Neural progenitor cell (in vitro differentiated cells): ENCODE measurements at regions not wholly inside any gene's neighbourhood (a gene's known extent, or its start where the extent isn't known, plus 50 kb on each side); places are given as distances from the start of the nearest gene placed in this dataset.

ENCODE experiments used
- DNase-seq: peaks from one replicate; pipeline ENCODE4 v3.0.0-alpha.2; 2016; ENCODE audit warnings: low spot score
- H2AFZ ChIP-seq: fragments of 200-600 bp; sonication (generic); replicated peaks from 2 replicates; pipeline ENCODE4 v1.6.1; 2016; ENCODE audit warnings: antibody characterized with exemption
- H3F3A ChIP-seq: fragments of 200-600 bp; sonication (generic); 2 replicates; pipeline ENCODE4 v1.6.1; 2016; ENCODE audit warnings: antibody characterized with exemption, low read depth
- H3K27ac ChIP-seq: fragments of 200-600 bp; sonication (generic); 2 replicates; pipeline ENCODE4 v1.5.1; 2016; ENCODE audit warnings: mild to moderate bottlenecking
- H3K27me3 ChIP-seq: fragments of 200-600 bp; sonication (generic); 2 replicates; pipeline ENCODE4 v1.6.1; 2016; ENCODE audit warnings: mild to moderate bottlenecking, moderate library complexity
- H3K36me3 ChIP-seq: fragments of 200-600 bp; sonication (generic); 2 replicates; pipeline ENCODE4 v1.5.1; 2016
- H3K4me1 ChIP-seq: fragments of 200-600 bp; sonication (generic); 2 replicates; pipeline ENCODE4 v1.6.1; 2016; ENCODE audit warnings: mixed run types
- H3K4me2 ChIP-seq: fragments of 200-600 bp; sonication (generic); 2 replicates; pipeline ENCODE4 v1.6.1; 2016
- H3K4me3 ChIP-seq: fragments of 200-600 bp; sonication (generic); 2 replicates; pipeline ENCODE4 v1.5.1; 2016
- H3K79me2 ChIP-seq: fragments of 200-600 bp; sonication (generic); 2 replicates; pipeline ENCODE4 v1.6.1; 2016; ENCODE audit warnings: low read depth
- H3K9ac ChIP-seq: fragments of 200-600 bp; sonication (generic); 2 replicates; pipeline ENCODE4 v1.6.1; 2016
- H3K9me3 ChIP-seq: fragments of 200-600 bp; sonication (generic); 2 replicates; pipeline ENCODE4 v1.5.1; 2016; ENCODE audit warnings: low read depth
- H4K20me1 ChIP-seq: fragments of 200-600 bp; sonication (generic); 2 replicates; pipeline ENCODE4 v1.6.1; 2016; ENCODE audit warnings: low read depth
- H3K27ac Mint-ChIP-seq: 3 replicates; pipeline ENCODE4 v1.8.0; 2021; ENCODE audit warnings: mixed read lengths
- H3K27me3 Mint-ChIP-seq: 2 replicates; pipeline ENCODE4 v1.8.0; 2022; ENCODE audit warnings: low read depth, mild to moderate bottlenecking, inconsistent platforms, moderate library complexity, mixed read lengths; ENCODE audit not compliant: insufficient read depth
- H3K36me3 Mint-ChIP-seq: 3 replicates; pipeline ENCODE4 v1.8.0; 2021; ENCODE audit warnings: mixed read lengths
- H3K4me1 Mint-ChIP-seq: 3 replicates; pipeline ENCODE4 v1.8.0; 2021; ENCODE audit warnings: mixed read lengths
- H3K4me3 Mint-ChIP-seq: 3 replicates; pipeline ENCODE4 v1.8.0; 2021; ENCODE audit warnings: mild to moderate bottlenecking, moderate library complexity, mixed read lengths
- H3K9me3 Mint-ChIP-seq: 3 replicates; pipeline ENCODE4 v1.8.0; 2020; ENCODE audit warnings: mixed read lengths
- CTCF ChIP-seq: fragments of 200-600 bp; sonication (generic); IDR thresholded peaks from 2 replicates; pipeline ENCODE4 v1.5.1; 2017; ENCODE audit warnings: antibody characterized with exemption, mild to moderate bottlenecking
- EZH2 ChIP-seq: fragments of 200-600 bp; sonication (generic); IDR thresholded peaks from 2 replicates; pipeline ENCODE4 v1.6.1; 2017; ENCODE audit warnings: antibody characterized with exemption, mild to moderate bottlenecking, moderate library complexity
- EZH2phosphoT487 ChIP-seq: fragments of 200-600 bp; sonication (generic); IDR thresholded peaks from 2 replicates; pipeline ENCODE4 v1.6.1; 2017; ENCODE audit warnings: antibody characterized with exemption

DNA sequence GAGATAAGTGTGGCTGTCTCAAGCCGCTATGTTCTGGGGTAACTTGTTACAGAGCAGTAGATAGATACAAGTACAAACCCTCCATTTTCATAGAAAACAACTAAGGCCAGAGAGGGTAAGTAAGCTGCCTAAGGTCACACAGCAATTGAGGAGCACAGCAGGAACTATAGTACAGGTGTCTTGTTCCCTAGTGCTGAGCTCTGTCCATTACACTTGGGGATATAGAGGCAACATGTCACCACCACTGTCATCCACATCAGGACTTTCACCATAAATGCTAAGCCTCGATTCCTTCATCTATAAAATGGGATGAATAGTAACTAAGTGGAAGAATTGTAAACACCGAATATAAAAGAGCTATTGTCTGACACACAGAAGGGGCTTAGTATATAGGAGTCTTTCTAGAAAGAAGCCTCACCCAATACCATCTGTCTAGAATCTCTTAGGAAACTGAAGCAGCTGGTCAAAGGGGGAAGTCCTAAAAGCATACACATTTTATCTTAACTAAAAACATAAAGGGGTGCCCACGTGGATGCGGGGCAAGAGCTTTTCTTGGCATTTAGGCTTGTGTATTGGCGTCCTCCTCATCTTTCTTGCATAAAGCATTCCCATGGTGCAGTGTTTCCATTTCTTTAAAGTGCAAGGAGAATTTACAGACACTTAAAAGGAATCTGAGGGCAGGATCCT, 93.8 kb upstream of the ALX4 start:
- Histone ChIP-seq H3K27me3 (no peaks in the 10 kb centered on the region), H3K9ac (no peak overlapping the region), H3K79me2 (no peaks in the 10 kb centered on the region), H3K36me3 (no peaks in the 10 kb centered on the region), H2AFZ (no peak overlapping the region), H3K9me3 (no peaks in the 10 kb centered on the region), H3K4me3 (no peak overlapping the region), H3K4me2 (no peak overlapping the region), H3K27ac (no peak overlapping the region), H3F3A (no peaks in the 10 kb centered on the region), H4K20me1 (no peaks in the 10 kb centered on the region), H3K4me1 (no peaks in the 10 kb centered on the region)
- peaks cover 2% of the 10 kb centered on the region for H3K9me3 Mint-ChIP-seq
- H3K36me3 Mint-ChIP-seq, result no peaks in the 10 kb centered on the region
- peaks cover 15% of the 10 kb centered on the region for H3K4me1 Mint-ChIP-seq
- no peak overlapping the region for H3K27ac Mint-ChIP-seq
- DNase-seq, result no peak
- peaks cover 7% of the 10 kb centered on the region for H3K27me3 Mint-ChIP-seq
- no peak overlapping the region for H3K4me3 Mint-ChIP-seq
- TF ChIP-seq EZH2phosphoT487, result no peak
- TF ChIP-seq EZH2, result no peak
- TF ChIP-seq CTCF, result no peak

DNA sequence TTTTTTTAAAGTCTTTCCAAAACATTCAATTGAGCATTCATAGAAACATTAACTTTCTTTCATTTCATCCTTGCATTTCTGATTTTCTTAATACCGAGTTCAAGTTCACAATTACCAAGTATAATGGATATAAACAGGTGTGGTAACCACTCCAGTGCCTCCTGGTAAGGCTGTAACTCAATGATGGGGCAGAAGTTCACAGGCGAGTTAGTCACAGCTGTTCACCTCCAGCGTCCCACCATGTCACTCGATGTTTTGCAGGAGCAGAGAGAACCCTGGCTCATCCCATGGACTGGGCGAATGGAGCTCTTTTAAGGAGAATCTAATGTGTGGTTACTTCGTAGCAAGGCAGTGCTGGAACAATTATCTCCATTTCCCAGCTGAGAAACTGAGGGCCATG, 94.4 kb upstream of the ALX4 start:
- Histone ChIP-seq H2AFZ (no peak overlapping the region), H3F3A (no peaks in the 10 kb centered on the region), H3K9me3 (no peaks in the 10 kb centered on the region), H3K79me2 (no peaks in the 10 kb centered on the region), H3K4me3 (no peak overlapping the region), H3K27me3 (no peaks in the 10 kb centered on the region), H3K27ac (no peak overlapping the region), H3K36me3 (no peaks in the 10 kb centered on the region), H3K4me1 (no peaks in the 10 kb centered on the region), H4K20me1 (no peaks in the 10 kb centered on the region), H3K9ac (no peak overlapping the region), H3K4me2 (no peak overlapping the region)
- peaks cover 7% of the 10 kb centered on the region for H3K27me3 Mint-ChIP-seq
- no peak overlapping the region for H3K4me3 Mint-ChIP-seq
- no peaks in the 10 kb centered on the region for H3K36me3 Mint-ChIP-seq
- H3K9me3 Mint-ChIP-seq, result peaks cover 2% of the 10 kb centered on the region
- no peak for DNase-seq
- H3K4me1 Mint-ChIP-seq, result peaks cover 15% of the 10 kb centered on the region
- no peak overlapping the region for H3K27ac Mint-ChIP-seq
- TF ChIP-seq EZH2 (no peak), CTCF (no peak), EZH2phosphoT487 (no peak)

DNA sequence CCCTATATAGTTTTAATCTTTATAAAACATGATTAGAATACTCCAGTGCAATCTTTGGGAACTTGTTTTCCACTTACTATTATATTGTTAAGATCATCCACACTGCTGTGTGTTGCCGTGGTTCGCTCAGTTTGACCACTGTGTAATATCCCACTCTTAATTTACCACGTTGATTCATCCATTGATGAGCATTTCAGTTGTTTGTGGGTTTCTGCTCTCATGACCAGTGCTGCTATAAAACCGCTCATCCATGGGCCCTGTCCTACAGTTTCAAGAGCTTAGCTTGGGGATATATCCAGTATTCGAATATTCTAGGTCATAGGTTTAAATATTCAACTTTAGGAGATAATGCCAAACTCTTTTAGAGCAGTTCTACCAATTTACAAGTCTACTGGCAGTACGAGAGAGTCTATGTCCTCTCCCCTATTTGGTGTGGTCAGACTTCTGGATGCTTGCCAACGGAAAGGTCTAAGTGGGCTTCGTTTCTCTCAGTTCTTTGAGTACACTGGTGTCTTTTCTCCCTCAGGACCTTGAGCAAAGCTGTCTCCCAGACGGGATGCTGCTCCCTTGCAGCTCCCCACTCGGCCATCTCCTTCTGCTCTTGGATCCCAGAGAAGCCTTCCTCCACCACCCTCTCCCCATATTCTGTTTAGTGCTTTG, 94.9 kb upstream of the ALX4 start:
- no peaks in the 10 kb centered on the region for H3K9me3 ChIP-seq
- no peak for DNase-seq
- H3K4me2 ChIP-seq, result no peak overlapping the region
- H3K9me3 Mint-ChIP-seq, result peaks cover 5% of the 10 kb centered on the region
- no peaks in the 10 kb centered on the region for H3K79me2 ChIP-seq
- H4K20me1 ChIP-seq, result no peaks in the 10 kb centered on the region
- no peaks in the 10 kb centered on the region for H3K36me3 ChIP-seq
- TF ChIP-seq CTCF (no peak), EZH2 (no peak), EZH2phosphoT487 (no peak)
- no peak overlapping the region for H3K9ac ChIP-seq
- H3K4me1 Mint-ChIP-seq, result peaks cover 19% of the 10 kb centered on the region
- no peak overlapping the region for H2AFZ ChIP-seq
- H3K4me3 Mint-ChIP-seq, result no peak overlapping the region
- no peak overlapping the region for H3K4me3 ChIP-seq
- H3K27me3 ChIP-seq, result no peaks in the 10 kb centered on the region
- H3K4me1 ChIP-seq, result no peaks in the 10 kb centered on the region
- no peak overlapping the region for H3K27ac Mint-ChIP-seq
- H3K27ac ChIP-seq, result no peak overlapping the region
- no peaks in the 10 kb centered on the region for H3K36me3 Mint-ChIP-seq
- no peaks in the 10 kb centered on the region for H3F3A ChIP-seq
- peaks cover 10% of the 10 kb centered on the region for H3K27me3 Mint-ChIP-seq
